HG03378 (cell line): ENCODE measurements at regions not wholly inside any gene's neighbourhood (a gene's known extent, or its start where the extent isn't known, plus 50 kb on each side); places are given as distances from the start of the nearest gene placed in this dataset.

ENCODE experiments used
- ATAC-seq: cut with Tn5 transposase; IDR thresholded peaks from one replicate; pipeline ENCODE4 v1.9.1; 2021; ENCODE audit warnings: mild to moderate bottlenecking, moderate library complexity; ENCODE audit not compliant: unreplicated experiment

GRCh38 chr5:2027790-2028189 is 145.1 kb upstream of the IRX4 start:
- ATAC-seq = no peak

GRCh38 chr5:2024986-2025721 is 142.4 kb upstream of the IRX4 start:
- ATAC-seq = no peak

- no peak for ATAC-seq
Measured at GRCh38 chr5:2023196-2023595, 140.5 kb upstream of the IRX4 start.

GRCh38 chr5:2022436-2022835 is 139.7 kb upstream of the IRX4 start:
- ATAC-seq = no peak

GRCh38 chr5:2021484-2022176 is 138.9 kb upstream of the IRX4 start:
- ATAC-seq = no peak

GRCh38 chr5:2020730-2021129 is 138.0 kb upstream of the IRX4 start:
- ATAC-seq = no peak

- no peak for ATAC-seq
Measured at GRCh38 chr5:2019716-2020115, 137.0 kb upstream of the IRX4 start.

- no peak for ATAC-seq
Measured at GRCh38 chr5:2018390-2018724, 135.6 kb upstream of the IRX4 start.

- ATAC-seq = no peak
Measured at GRCh38 chr5:2017540-2018389, 135.0 kb upstream of the IRX4 start.

- no peak for ATAC-seq
Measured at GRCh38 chr5:2015961-2016360, 133.2 kb upstream of the IRX4 start.

GRCh38 chr5:2015124-2015848 is 132.6 kb upstream of the IRX4 start:
- ATAC-seq = no peak

GRCh38 chr5:2014058-2014610 is 131.4 kb upstream of the IRX4 start:
- no peak for ATAC-seq

GRCh38 chr5:2013301-2014057 is 130.8 kb upstream of the IRX4 start:
- ATAC-seq = no peak

- no peak for ATAC-seq
Measured at GRCh38 chr5:2012885-2013284, 130.2 kb upstream of the IRX4 start.

- no peak for ATAC-seq
Measured at GRCh38 chr5:2011481-2012411, 129.0 kb upstream of the IRX4 start.

GRCh38 chr5:2010940-2011339 is 128.2 kb upstream of the IRX4 start:
- no peak for ATAC-seq

- ATAC-seq = no peak
Measured at GRCh38 chr5:2009986-2010914, 127.5 kb upstream of the IRX4 start.
